ENCODE measurements at regions not wholly inside any gene's neighbourhood (a gene's known extent, or its start where the extent isn't known, plus 50 kb on each side); places are given as distances from the start of the nearest gene placed in this dataset.

DNA sequence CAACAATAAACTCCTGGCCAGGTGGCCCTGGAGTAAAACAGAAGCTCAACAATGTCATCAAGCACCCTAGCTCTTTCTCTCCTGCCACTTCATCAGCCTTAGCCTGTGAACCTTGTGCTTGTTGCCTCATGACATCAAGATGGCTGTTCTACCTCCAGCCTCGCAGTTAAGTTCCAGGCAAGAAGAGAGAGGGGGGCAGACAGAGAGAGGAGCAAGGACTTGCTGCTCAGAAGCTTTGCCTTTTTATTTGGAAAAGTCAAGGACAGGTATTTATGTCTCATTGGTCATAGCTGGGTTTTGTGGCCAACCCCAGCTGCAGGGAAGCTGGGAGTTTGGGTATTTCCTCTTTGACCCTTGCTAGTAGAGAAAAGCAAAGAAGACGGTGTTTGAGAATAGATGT is 60.3 kb upstream of the GADD45A start:
- H3K4me1 ChIP-seq: peaks cover 0 to 5% (median 0%) of the 10 kb centered on the region in 4 donors

DNA sequence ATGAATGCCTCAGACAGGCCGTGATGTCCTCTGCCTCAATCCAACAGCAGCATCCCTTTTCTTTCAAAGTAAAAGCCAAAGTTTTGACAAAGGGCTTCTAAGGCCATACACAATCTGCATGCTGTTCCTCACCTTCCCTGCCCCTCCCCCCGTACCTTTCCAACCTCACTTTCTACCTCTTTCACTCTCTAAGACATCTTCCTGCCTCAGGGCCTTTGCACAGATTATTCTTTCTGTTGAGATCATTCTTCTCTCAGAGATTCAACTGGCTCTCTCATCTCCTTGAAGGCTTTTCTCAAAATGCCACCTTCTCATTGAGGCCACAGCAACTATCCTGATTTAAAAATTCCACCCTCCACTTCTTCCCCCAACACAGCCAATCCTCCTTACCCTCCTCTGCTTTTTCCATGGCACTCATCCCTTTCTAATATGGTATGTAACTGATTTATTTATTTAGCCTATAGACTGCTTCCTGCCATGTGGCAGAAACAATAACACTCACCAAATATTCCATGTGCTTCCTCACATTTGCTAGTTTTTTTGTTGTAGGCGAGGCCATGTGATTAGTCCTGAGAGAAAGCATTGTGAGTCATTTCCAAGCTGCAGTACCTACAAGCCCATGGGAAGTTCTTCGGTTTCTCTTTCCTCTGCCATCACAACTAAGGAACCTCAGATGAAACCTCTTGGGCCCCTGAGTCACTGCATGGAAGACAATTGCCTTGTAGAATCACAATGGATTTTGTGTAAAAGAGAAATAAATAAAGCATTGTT is 58.7 kb upstream of the GADD45A start:
- TF ChIP-seq POLR2A (IDR thresholded peaks at IDR 0.05) (no peak), EP300 (IDR thresholded peaks at IDR 0.05; ENCODE audit: low read depth) (no peak), POLR2AphosphoS5 (IDR thresholded peaks at IDR 0.05) (no peak)
- TF ChIP-seq, protein P1, sequence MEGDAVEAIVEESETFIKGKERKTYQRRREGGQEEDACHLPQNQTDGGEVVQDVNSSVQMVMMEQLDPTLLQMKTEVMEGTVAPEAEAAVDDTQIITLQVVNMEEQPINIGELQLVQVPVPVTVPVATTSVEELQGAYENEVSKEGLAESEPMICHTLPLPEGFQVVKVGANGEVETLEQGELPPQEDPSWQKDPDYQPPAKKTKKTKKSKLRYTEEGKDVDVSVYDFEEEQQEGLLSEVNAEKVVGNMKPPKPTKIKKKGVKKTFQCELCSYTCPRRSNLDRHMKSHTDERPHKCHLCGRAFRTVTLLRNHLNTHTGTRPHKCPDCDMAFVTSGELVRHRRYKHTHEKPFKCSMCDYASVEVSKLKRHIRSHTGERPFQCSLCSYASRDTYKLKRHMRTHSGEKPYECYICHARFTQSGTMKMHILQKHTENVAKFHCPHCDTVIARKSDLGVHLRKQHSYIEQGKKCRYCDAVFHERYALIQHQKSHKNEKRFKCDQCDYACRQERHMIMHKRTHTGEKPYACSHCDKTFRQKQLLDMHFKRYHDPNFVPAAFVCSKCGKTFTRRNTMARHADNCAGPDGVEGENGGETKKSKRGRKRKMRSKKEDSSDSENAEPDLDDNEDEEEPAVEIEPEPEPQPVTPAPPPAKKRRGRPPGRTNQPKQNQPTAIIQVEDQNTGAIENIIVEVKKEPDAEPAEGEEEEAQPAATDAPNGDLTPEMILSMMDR (IDR thresholded peaks at IDR 0.05): no peak
- Histone ChIP-seq H3K4me1 (peaks cover 0 to 14% (median 6%) of the 10 kb centered on the region in 4 donors), H3K27me3 (no peaks in the 10 kb centered on the region), H3K4me3 (no peak overlapping the region), H3K36me3 (no peaks in the 10 kb centered on the region), H3K27ac (no peak overlapping the region), H3K9me3 (no peaks in the 10 kb centered on the region)
- no peak for DNase-seq
- intact Hi-C loops (cut with DNase I; ENCODE audit: low total_unique reads): no loop called here
- 86 to 90% methylated on average over 4 of the region's 4 CpGs for WGBS, 2 donors (ENCODE audit: low coverage in 1 of 2)
- in situ Hi-C loops (cut with MboI; ENCODE audit: low pct_ligation_motif_present in 1 of 4, low pct_unique_long_range_greater_than_20kb in 1 of 4, low sequenced_read_pairs in 3 of 4): no loop called here

More for the DNA sequence above, 60.3 kb upstream of the GADD45A start:
- in situ Hi-C loops (cut with MboI; ENCODE audit: low pct_ligation_motif_present in 1 of 4, low pct_unique_long_range_greater_than_20kb in 1 of 4, low sequenced_read_pairs in 3 of 4): no loop called here
- H3K9me3 ChIP-seq: no peaks in the 10 kb centered on the region
- 89 to 100% methylated on average over 1 to 2 of the region's 2 CpGs for WGBS, 2 donors (ENCODE audit: low coverage in 1 of 2)
- TF ChIP-seq POLR2A (IDR thresholded peaks at IDR 0.05) (no peak), EP300 (IDR thresholded peaks at IDR 0.05; ENCODE audit: low read depth) (no peak), POLR2AphosphoS5 (IDR thresholded peaks at IDR 0.05) (no peak)
- TF ChIP-seq, protein P1 (IDR thresholded peaks at IDR 0.05): no peak
- no peaks in the 10 kb centered on the region for H3K27me3 ChIP-seq
- intact Hi-C loops (cut with DNase I; ENCODE audit: low total_unique reads): no loop called here
- no peak for DNase-seq
- no peak overlapping the region for H3K4me3 ChIP-seq
- H3K27ac ChIP-seq: no peak overlapping the region
- H3K36me3 ChIP-seq: no peaks in the 10 kb centered on the region

DNA sequence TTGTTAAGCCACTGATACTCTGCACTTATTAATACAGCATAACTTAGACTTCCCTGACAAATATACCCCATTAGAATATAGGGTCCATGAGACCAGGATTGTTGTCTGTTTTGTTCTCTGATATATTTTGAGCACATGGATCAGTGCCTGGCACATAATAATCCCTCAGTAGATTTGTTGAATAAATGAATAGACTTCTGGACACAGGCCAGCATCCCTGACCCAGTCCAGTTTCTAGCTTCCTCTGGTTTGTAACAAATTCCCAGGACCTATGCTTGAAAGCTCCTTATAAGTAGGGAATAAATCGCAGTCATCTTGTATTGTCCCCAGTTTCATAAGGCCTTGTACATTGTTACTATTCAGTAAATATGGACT is 58.2 kb upstream of the GADD45A start:
- TF ChIP-seq POLR2A (IDR thresholded peaks at IDR 0.05): no peak
- TF ChIP-seq, protein P1 (IDR thresholded peaks at IDR 0.05): no peak
- TF ChIP-seq POLR2AphosphoS5 (IDR thresholded peaks at IDR 0.05): no peak
- no peak for TF ChIP-seq EP300 (IDR thresholded peaks at IDR 0.05; ENCODE audit: low read depth)
- DNase-seq: no peak
- H3K4me1 ChIP-seq: peaks cover 0 to 14% (median 7%) of the 10 kb centered on the region in 4 donors
- WGBS, 2 donors (ENCODE audit: low coverage in 1 of 2): 96% methylated on average over 1 of the region's 1 CpG; no CpG with 5 or more reads in 1 of the 2 donors
- H3K27me3 ChIP-seq: no peaks in the 10 kb centered on the region
- H3K9me3 ChIP-seq: no peaks in the 10 kb centered on the region
- intact Hi-C loops (cut with DNase I; ENCODE audit: low total_unique reads) (no loop called here), in situ Hi-C loops (cut with MboI; ENCODE audit: low pct_ligation_motif_present in 1 of 4, low pct_unique_long_range_greater_than_20kb in 1 of 4, low sequenced_read_pairs in 3 of 4) (no loop called here)
- no peak overlapping the region for H3K27ac ChIP-seq
- H3K36me3 ChIP-seq: no peaks in the 10 kb centered on the region
- H3K4me3 ChIP-seq: no peak overlapping the region

DNA sequence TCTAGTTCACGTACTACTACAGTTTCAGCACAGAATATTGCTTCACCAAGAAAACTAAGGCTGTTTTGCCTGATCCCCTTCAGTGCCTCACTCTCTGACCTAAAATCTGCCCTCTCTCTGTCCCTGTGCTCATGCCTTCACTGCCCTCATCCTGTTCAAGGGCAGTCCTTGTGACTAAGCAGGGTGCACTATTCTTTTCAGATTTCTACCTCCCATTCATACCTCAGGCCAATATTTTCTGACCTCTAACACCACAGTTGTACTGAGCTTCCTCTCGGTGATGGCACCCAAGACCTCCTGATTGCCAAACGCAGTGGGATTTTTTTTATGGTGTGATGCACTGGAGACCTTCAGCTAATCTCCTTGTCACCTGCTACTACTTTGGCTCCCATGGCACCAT is 57.7 kb upstream of the GADD45A start:
- no peaks in the 10 kb centered on the region for H3K27me3 ChIP-seq
- intact Hi-C loops (cut with DNase I; ENCODE audit: low total_unique reads): no loop called here
- in situ Hi-C loops (cut with MboI; ENCODE audit: low pct_ligation_motif_present in 1 of 4, low pct_unique_long_range_greater_than_20kb in 1 of 4, low sequenced_read_pairs in 3 of 4): no loop called here
- H3K27ac ChIP-seq: no peak overlapping the region
- H3K36me3 ChIP-seq: no peaks in the 10 kb centered on the region
- H3K4me3 ChIP-seq: no peak overlapping the region
- no peak for DNase-seq
- 92% methylated on average over 3 of the region's 3 CpGs; no CpG with 5 or more reads in 1 of the 2 donors for WGBS, 2 donors (ENCODE audit: low coverage in 1 of 2)
- TF ChIP-seq POLR2AphosphoS5 (IDR thresholded peaks at IDR 0.05): no peak
- TF ChIP-seq EP300 (IDR thresholded peaks at IDR 0.05; ENCODE audit: low read depth): no peak
- no peak for TF ChIP-seq POLR2A (IDR thresholded peaks at IDR 0.05)
- TF ChIP-seq, protein P1 (IDR thresholded peaks at IDR 0.05): no peak
- no peaks in the 10 kb centered on the region for H3K9me3 ChIP-seq
- peaks cover 4 to 19% (median 11%) of the 10 kb centered on the region in 4 donors for H3K4me1 ChIP-seq

Measured in transverse colon (tissue), 4 donors.